ENCODE measurements at regions not wholly inside any gene's neighbourhood (a gene's known extent, or its start where the extent isn't known, plus 50 kb on each side); places are given as distances from the start of the nearest gene placed in this dataset.

DNA sequence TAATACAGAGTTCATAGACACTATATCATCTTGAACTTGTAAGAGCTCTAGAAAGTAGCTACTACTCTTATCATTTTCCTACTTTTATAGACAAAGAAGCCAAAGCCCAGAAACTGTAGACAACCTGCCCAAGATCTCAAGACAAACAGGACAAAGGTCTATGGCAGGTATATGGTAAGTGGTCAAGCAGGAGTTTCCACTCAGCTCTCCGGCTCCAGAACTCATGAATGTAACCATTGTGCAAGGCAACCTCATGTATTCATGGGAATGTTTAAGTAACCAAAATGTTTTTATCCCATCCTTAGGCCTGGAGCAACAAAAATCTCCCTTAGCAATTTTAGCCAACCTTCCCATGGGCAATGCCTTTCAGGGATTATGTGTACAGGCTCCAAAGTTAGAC is 163.4 kb upstream of the PUM3 start:
- no peak overlapping the region for H3K4me3 ChIP-seq
- TF ChIP-seq, protein P1, sequence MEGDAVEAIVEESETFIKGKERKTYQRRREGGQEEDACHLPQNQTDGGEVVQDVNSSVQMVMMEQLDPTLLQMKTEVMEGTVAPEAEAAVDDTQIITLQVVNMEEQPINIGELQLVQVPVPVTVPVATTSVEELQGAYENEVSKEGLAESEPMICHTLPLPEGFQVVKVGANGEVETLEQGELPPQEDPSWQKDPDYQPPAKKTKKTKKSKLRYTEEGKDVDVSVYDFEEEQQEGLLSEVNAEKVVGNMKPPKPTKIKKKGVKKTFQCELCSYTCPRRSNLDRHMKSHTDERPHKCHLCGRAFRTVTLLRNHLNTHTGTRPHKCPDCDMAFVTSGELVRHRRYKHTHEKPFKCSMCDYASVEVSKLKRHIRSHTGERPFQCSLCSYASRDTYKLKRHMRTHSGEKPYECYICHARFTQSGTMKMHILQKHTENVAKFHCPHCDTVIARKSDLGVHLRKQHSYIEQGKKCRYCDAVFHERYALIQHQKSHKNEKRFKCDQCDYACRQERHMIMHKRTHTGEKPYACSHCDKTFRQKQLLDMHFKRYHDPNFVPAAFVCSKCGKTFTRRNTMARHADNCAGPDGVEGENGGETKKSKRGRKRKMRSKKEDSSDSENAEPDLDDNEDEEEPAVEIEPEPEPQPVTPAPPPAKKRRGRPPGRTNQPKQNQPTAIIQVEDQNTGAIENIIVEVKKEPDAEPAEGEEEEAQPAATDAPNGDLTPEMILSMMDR (IDR thresholded peaks at IDR 0.05): no peak
- TF ChIP-seq POLR2A (IDR thresholded peaks at IDR 0.05): no peak
- no peaks in the 10 kb centered on the region for H3K36me3 ChIP-seq (ENCODE audit: low read depth, missing control alignments)
- DNase-seq: no peak
- H3K4me1 ChIP-seq: no peaks in the 10 kb centered on the region
- no peak overlapping the region for H3K27ac ChIP-seq
- intact Hi-C loops (cut with DNase I; ENCODE audit: low total_unique reads): no loop called here
- H3K27me3 ChIP-seq: no peaks in the 10 kb centered on the region
- H3K9me3 ChIP-seq: no peaks in the 10 kb centered on the region
- 90 to 94% methylated on average over 1 of the region's 1 CpG for WGBS, 2 donors

DNA sequence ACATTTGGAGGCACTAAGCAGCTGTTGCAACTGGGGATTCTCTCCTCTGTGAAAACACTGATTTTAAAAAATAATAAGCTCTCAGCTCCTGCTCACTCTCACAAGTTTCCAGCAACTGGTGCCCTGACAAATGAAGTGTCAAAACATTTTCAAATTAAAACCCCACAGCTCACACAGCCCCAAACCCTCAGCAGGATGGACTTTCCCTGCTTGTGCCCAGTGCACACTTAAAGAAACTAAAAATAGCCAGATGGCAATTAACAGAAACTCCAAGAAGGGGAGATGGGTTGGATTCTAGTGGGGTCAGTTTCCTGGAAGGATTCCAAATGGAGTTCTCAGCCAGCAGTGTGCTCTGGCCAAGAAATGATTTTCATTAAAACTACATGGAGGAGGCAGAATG is 163.0 kb upstream of the PUM3 start:
- Histone ChIP-seq H3K4me3 (no peak overlapping the region), H3K27ac (no peak overlapping the region), H3K36me3 (ENCODE audit: low read depth, missing control alignments) (no peaks in the 10 kb centered on the region), H3K27me3 (no peaks in the 10 kb centered on the region), H3K4me1 (no peaks in the 10 kb centered on the region), H3K9me3 (no peaks in the 10 kb centered on the region)
- no peak for DNase-seq
- no peak for TF ChIP-seq POLR2A (IDR thresholded peaks at IDR 0.05)
- TF ChIP-seq, protein P1 (IDR thresholded peaks at IDR 0.05): no peak
- intact Hi-C loops (cut with DNase I; ENCODE audit: low total_unique reads): no loop called here

DNA sequence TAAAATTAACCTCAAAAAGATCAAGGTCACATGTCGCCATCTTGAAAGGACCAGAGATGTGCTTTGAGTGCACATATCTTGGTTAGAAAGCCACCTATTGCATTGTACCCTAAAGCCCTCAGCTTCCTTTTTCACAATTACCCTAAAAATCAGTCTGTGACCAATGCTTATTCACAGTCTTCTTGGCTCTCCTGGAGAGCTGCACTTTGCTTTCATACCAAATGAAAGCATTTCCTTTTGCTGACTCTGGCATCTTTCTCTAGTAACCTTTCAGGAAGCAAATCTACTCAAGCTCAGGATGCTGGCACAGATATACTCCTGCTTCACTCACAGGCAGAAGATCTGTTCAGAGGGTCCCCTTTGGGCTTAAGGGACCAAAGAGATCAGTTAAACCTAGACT is 160.7 kb upstream of the PUM3 start:
- Histone ChIP-seq H3K27ac (no peak overlapping the region), H3K27me3 (no peaks in the 10 kb centered on the region), H3K9me3 (no peaks in the 10 kb centered on the region), H3K4me1 (no peaks in the 10 kb centered on the region), H3K4me3 (no peak overlapping the region), H3K36me3 (ENCODE audit: low read depth, missing control alignments) (no peaks in the 10 kb centered on the region)
- TF ChIP-seq, protein P1 (IDR thresholded peaks at IDR 0.05): no peak
- TF ChIP-seq POLR2A (IDR thresholded peaks at IDR 0.05): no peak
- no peak for DNase-seq
- intact Hi-C loops (cut with DNase I; ENCODE audit: low total_unique reads): no loop called here
- 54 to 68% methylated on average over 1 of the region's 1 CpG for WGBS, 2 donors

DNA sequence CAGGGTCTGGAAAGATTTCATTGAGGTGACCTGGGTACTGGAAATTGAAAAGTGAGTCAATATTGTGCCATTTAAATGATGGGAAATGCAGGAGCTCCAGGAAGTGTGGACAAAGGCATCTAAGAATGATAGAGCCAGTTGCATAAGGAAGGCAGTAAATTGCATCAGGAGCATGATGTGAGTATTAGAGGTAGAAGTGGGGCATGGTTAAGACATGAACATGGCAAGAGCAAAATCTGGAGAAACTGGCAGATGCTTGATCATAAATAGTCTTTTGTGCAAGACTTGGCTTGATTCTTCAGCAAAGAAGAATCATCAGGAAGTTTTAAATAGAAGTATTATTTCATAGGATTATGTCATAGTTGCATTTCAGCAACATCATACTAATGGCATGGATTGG is 157.4 kb upstream of the PUM3 start:
- intact Hi-C loops (cut with DNase I; ENCODE audit: low total_unique reads): no loop called here
- Histone ChIP-seq H3K27me3 (no peaks in the 10 kb centered on the region), H3K9me3 (no peaks in the 10 kb centered on the region), H3K27ac (no peak overlapping the region), H3K4me1 (no peaks in the 10 kb centered on the region), H3K36me3 (ENCODE audit: low read depth, missing control alignments) (no peaks in the 10 kb centered on the region), H3K4me3 (no peak overlapping the region)
- DNase-seq: no peak
- TF ChIP-seq, protein P1 (IDR thresholded peaks at IDR 0.05): no peak
- TF ChIP-seq POLR2A (IDR thresholded peaks at IDR 0.05): no peak

DNA sequence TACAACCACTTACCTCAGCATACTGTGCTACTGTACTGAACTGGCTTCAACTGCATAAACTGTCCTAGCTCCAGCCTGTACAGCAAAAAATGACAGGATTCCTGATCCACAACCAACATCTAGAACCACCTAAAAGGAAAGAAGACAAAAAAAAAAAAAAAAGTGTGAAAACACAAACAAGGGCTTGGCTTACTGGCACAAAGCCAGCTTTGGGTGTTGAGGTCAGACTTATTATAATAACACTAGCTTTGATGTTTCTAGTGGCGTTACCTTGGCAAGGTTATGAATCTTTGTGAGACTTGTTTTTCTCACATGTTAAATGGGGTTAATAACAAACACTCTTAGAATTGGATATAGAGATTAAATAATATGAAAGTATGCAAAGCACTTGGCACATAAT is 148.5 kb upstream of the PUM3 start:
- intact Hi-C loops (cut with DNase I; ENCODE audit: low total_unique reads): no loop called here
- TF ChIP-seq POLR2A (IDR thresholded peaks at IDR 0.05): no peak
- TF ChIP-seq, protein P1 (IDR thresholded peaks at IDR 0.05): no peak
- H3K4me1 ChIP-seq: no peaks in the 10 kb centered on the region
- H3K27ac ChIP-seq: no peak overlapping the region
- no peaks in the 10 kb centered on the region for H3K27me3 ChIP-seq
- no peak overlapping the region for H3K4me3 ChIP-seq
- no peaks in the 10 kb centered on the region for H3K9me3 ChIP-seq
- no peak for DNase-seq
- H3K36me3 ChIP-seq (ENCODE audit: low read depth, missing control alignments): no peaks in the 10 kb centered on the region
- WGBS, 2 donors: 90 to 94% methylated on average over 1 of the region's 1 CpG

Measured in testis (tissue), 2 donors.